ENCODE measurements at regions not wholly inside any gene's neighbourhood (a gene's known extent, or its start where the extent isn't known, plus 50 kb on each side); places are given as distances from the start of the nearest gene placed in this dataset.

- DNase-seq: no peak
Measured at GRCh38 chr13:64849196-64849595, 2380.9 kb downstream of the PCDH9 start.

- DNase-seq: no peak
Measured at GRCh38 chr13:64847767-64848166, 2382.4 kb downstream of the PCDH9 start.

GRCh38 chr13:64845110-64845509, 2385.0 kb downstream of the PCDH9 start:
- no peak for DNase-seq

GRCh38 chr13:64819081-64819480, 2411.1 kb downstream of the PCDH9 start:
- no peak for DNase-seq

GRCh38 chr13:64817691-64818090, 2412.4 kb downstream of the PCDH9 start:
- DNase-seq: no peak

GRCh38 chr13:64810750-64811149, 2419.4 kb downstream of the PCDH9 start:
- no peak for DNase-seq

GRCh38 chr13:64808704-64809103, 2421.4 kb downstream of the PCDH9 start:
- DNase-seq: no peak

GRCh38 chr13:64801768-64802167, 2428.4 kb downstream of the PCDH9 start:
- DNase-seq: no peak

GRCh38 chr13:64798422-64798821, 2431.7 kb downstream of the PCDH9 start:
- no peak for DNase-seq

- no peak for DNase-seq
Measured at GRCh38 chr13:64793592-64793991, 2436.5 kb downstream of the PCDH9 start.

GRCh38 chr13:64793131-64793530, 2437.0 kb downstream of the PCDH9 start:
- DNase-seq: no peak

GRCh38 chr13:64791373-64791772, 2438.8 kb downstream of the PCDH9 start:
- no peak for DNase-seq

- no peak for DNase-seq
Measured at GRCh38 chr13:64782466-64782865, 2447.7 kb downstream of the PCDH9 start.

GRCh38 chr13:64778002-64778401, 2452.1 kb downstream of the PCDH9 start:
- no peak for DNase-seq

GRCh38 chr13:64774915-64775314, 2455.2 kb downstream of the PCDH9 start:
- no peak for DNase-seq

- no peak for DNase-seq
Measured at GRCh38 chr13:64770743-64771142, 2459.4 kb downstream of the PCDH9 start.

GRCh38 chr13:64767054-64767453, 2463.1 kb downstream of the PCDH9 start:
- no peak for DNase-seq

GRCh38 chr13:64765636-64766035, 2464.5 kb downstream of the PCDH9 start:
- DNase-seq: no peak

GRCh38 chr13:64758521-64759244, 2471.5 kb downstream of the PCDH9 start:
- no peak for DNase-seq

GRCh38 chr13:64756621-64757020, 2473.5 kb downstream of the PCDH9 start:
- DNase-seq: no peak

GRCh38 chr13:64755961-64756360, 2474.2 kb downstream of the PCDH9 start:
- no peak for DNase-seq

- no peak for DNase-seq
Measured at GRCh38 chr13:64753233-64754000, 2476.7 kb downstream of the PCDH9 start.

GRCh38 chr13:64749301-64749700, 2480.8 kb downstream of the PCDH9 start:
- DNase-seq: no peak

- no peak for DNase-seq
Measured at GRCh38 chr13:64746845-64747244, 2483.3 kb downstream of the PCDH9 start.

- no peak for DNase-seq
Measured at GRCh38 chr13:64740493-64740892, 2489.6 kb downstream of the PCDH9 start.
